ENCODE measurements at regions not wholly inside any gene's neighbourhood (a gene's known extent, or its start where the extent isn't known, plus 50 kb on each side); places are given as distances from the start of the nearest gene placed in this dataset.
"Not testable (repeated sequence)": the region's sequence is repeated elsewhere in the genome, so short reads cannot be mapped to it uniquely, and the experiment has no call there.

DNA sequence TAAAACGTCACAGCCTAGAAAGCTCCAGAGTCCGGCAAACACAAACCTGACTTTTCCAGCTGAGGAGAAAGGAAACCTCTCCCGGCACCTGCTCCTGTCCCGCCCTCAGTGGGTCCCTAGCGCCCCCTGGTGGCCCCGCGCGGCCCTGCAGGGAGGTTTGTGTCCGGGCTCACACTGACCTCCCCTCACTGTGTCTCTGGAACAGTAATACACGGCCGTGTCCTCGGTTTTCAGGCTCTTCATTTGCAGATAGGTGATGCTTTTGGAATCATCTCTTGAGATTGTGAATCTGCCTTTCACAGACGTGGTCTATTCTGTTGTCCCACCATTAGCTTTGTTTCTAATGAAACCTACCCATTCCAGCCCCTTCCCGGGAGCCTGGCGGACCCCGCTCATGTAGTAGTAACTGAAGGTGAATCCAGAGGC lies 731.2 kb downstream of the TMEM121 start:
- H2BK5ac ChIP-seq (ENCODE audit: low read depth, low read length); H3K4me1 ChIP-seq (replicated peaks in 1 of 4; ENCODE audit: control insufficient read depth in 3 of 4, insufficient read depth in 4 of 4, low read length in 3 of 4); H3K9ac ChIP-seq (replicated peaks in 1 of 4; ENCODE audit: extremely low read depth in 1 of 4, low read depth in 3 of 4, low read length in 3 of 4); H3K4me2 ChIP-seq (ENCODE audit: insufficient read depth in 1 of 2, low read depth in 2 of 2, low read length in 2 of 2); H3K56ac ChIP-seq (replicated peaks; ENCODE audit: insufficient read length, low read depth, low read length); H4K5ac ChIP-seq (ENCODE audit: insufficient read length, low read depth, low read length); H2BK15ac ChIP-seq (ENCODE audit: low read length); H3K79me1 ChIP-seq (ENCODE audit: low read depth, low read length); H3K18ac ChIP-seq (ENCODE audit: extremely low read depth, low read length); POLR2A ChIA-PET (ENCODE audit: partially characterized antibody); H3K23me2 ChIP-seq (ENCODE audit: low read depth, low read length); H2BK20ac ChIP-seq (ENCODE audit: low read length); FAIRE-seq; H3K23ac ChIP-seq (ENCODE audit: insufficient read length); H4K20me1 ChIP-seq (replicated peaks in 1 of 2; ENCODE audit: control insufficient read depth in 1 of 2, insufficient read depth in 2 of 2, low read length in 2 of 2); H2BK12ac ChIP-seq (ENCODE audit: low read depth, low read length); H3K79me2 ChIP-seq (ENCODE audit: control insufficient read depth in 1 of 2, insufficient read depth in 2 of 2, low read length in 2 of 2); H4K8ac ChIP-seq (ENCODE audit: extremely low read depth, insufficient read depth, low read length); H4K91ac ChIP-seq (replicated peaks; ENCODE audit: insufficient read length, low read length); H3K14ac ChIP-seq (ENCODE audit: insufficient read length); H3K27ac ChIP-seq (ENCODE audit: low read depth, low read length); H3K27me3 ChIP-seq (replicated peaks in 1 of 4; ENCODE audit: control insufficient read depth in 3 of 4, extremely low read depth in 1 of 4, insufficient read depth in 3 of 4, low read length in 3 of 4); H3K36me3 ChIP-seq (ENCODE audit: control insufficient read depth in 2 of 4, insufficient read depth in 4 of 4, low read length in 3 of 4); H2AFZ ChIP-seq (ENCODE audit: low read length); H3K4ac ChIP-seq (replicated peaks; ENCODE audit: insufficient read length, low read depth, low read length); H2AK5ac ChIP-seq (ENCODE audit: low read depth, low read length); H2BK120ac ChIP-seq (replicated peaks; ENCODE audit: low read depth, low read length); H3K4me3 ChIP-seq (ENCODE audit: extremely low read depth in 1 of 4, insufficient read depth in 2 of 4, low read depth in 3 of 4, low read length in 4 of 4): not testable (repeated sequence)
- TF ChIP-seq RAD21 (IDR thresholded peaks at IDR 0.05 in 1 of 2, conservative IDR thresholded peaks at IDR 0.05 in 1 of 2; ENCODE audit: low read depth in 2 of 2, low read length in 2 of 2) = peak; percentile 16 to 29; a peak in 2 of 4 replicates
- TF ChIP-seq, protein P1, sequence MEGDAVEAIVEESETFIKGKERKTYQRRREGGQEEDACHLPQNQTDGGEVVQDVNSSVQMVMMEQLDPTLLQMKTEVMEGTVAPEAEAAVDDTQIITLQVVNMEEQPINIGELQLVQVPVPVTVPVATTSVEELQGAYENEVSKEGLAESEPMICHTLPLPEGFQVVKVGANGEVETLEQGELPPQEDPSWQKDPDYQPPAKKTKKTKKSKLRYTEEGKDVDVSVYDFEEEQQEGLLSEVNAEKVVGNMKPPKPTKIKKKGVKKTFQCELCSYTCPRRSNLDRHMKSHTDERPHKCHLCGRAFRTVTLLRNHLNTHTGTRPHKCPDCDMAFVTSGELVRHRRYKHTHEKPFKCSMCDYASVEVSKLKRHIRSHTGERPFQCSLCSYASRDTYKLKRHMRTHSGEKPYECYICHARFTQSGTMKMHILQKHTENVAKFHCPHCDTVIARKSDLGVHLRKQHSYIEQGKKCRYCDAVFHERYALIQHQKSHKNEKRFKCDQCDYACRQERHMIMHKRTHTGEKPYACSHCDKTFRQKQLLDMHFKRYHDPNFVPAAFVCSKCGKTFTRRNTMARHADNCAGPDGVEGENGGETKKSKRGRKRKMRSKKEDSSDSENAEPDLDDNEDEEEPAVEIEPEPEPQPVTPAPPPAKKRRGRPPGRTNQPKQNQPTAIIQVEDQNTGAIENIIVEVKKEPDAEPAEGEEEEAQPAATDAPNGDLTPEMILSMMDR (IDR thresholded peaks at IDR 0.05; ENCODE audit: control extremely low read depth in 1 of 3, insufficient read depth in 1 of 3, low read depth in 1 of 3, low read length in 3 of 3) = peak; percentile 21 to 44 (median 22); a peak in 3 of 4 replicates
- CTCF ChIA-PET (ENCODE audit: partially characterized antibody) = interaction anchor here (1.0 to 1.2 kb wide), 2 partner anchors 10 to 116 kb away, joined by 3 read pairs; no protein-coding TSS in a partner anchor
- H3K9me3 ChIP-seq (ENCODE audit: insufficient read depth in 2 of 2, low read depth in 1 of 2, low read length in 1 of 2) = peaks cover 40 to 63% of the 10 kb centered on the region in 2 experiments
- DNase-seq (ENCODE audit: low read depth in 1 of 2, low spot score in 2 of 2) = peak in 1 of 2 experiments; percentile 74
- 58% methylated on average over 16 of the region's 16 CpGs; no CpG with 5 or more reads in 1 of the 2 experiments for WGBS, 2 experiments (ENCODE audit: extremely low coverage in 1 of 2, insufficient coverage in 1 of 2, insufficient read length in 1 of 2, insufficient replicate concordance in 2 of 2, low coverage in 1 of 2, low lambda C conversion rate in 2 of 2, missing lambda C conversion rate in 1 of 2)

All from H1 (cell line).